Stimulated activated CD4-positive, alpha-beta T cell treated with anti-CD3 and anti-CD28 coated beads, Interleukin-12 subunit alpha, Interleukin-12 subunit beta, amount 100 ng/mL, for 24 hours (primary cell): ENCODE measurements at regions not wholly inside any gene's neighbourhood (a gene's known extent, or its start where the extent isn't known, plus 50 kb on each side); places are given as distances from the start of the nearest gene placed in this dataset.
A peak's percentile ranks its signal among the peaks of the same experiment; 100 is the strongest.
"Not testable (repeated sequence)": the region's sequence is repeated elsewhere in the genome, so short reads cannot be mapped to it uniquely, and the experiment has no call there.

Experiments
- DNase-seq, 2 experiments: peaks; one replicate each; pipeline ENCODE4 v3.0.0-alpha.2; 2020; ENCODE audit warnings: low read depth in 2 of 2

DNA sequence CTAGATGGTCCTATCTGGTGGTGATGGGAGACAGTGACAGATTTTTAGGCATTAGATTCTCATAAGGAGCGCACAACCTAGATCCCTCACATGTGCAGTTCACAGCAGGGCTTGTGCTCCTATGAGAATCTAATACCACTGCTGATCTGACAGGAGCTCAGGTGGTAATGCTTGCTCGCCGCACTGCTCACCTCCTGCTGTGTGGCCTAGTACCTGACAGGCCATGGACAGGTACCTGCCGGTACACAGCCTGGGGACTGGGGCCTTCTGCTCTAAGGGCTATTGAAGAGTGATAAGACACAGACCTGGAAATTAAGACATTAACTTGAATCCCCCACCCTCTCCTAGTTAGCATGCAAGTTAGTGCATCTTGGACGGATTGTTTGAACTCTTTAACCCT lies 64.4 kb downstream of the KLRB1 start:
- DNase-seq: not testable (repeated sequence)

GRCh38 chr12:9542827-9543226 lies 64.9 kb downstream of the KLRB1 start:
- not testable (repeated sequence) for DNase-seq

GRCh38 chr12:9515925-9516324 lies 91.8 kb downstream of the KLRB1 start:
- DNase-seq: not testable (repeated sequence)

- DNase-seq: not testable (repeated sequence)
Measured at GRCh38 chr12:9512695-9513094, 95.0 kb downstream of the KLRB1 start.

- not testable (repeated sequence) for DNase-seq
Measured at GRCh38 chr12:9510392-9511011, 97.2 kb downstream of the KLRB1 start.

DNA sequence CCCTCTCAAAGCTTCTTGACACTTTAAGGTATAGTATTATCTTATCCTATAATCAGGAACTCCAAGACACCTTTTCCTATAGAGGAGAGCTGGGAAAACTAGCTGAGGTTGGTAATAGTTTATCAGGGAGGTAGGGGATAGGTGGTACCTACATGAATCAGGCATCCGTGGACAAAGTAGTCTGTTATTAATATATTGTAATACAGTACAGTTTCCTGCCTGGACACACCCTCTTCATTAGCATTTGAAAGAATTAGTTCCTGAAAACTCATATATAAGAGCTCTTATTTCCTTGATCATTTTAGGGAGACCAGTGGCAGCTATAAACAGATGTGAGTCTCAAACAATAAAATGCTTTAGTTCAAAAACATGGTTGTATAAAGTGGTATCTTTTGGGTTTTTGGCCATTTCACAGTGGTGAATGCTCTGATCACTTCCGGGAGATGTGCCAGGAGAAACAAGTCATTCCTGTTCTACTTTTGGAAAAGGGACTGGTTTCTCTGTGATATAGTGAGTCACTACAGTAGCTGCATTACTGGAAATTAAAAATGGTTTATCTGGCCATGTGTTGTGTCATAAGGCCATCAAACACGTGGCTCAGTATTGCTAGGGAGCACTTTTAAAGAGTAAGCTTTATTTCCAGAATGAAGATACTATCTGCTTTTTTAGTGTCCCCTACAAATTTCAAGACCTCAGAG lies 98.1 kb downstream of the KLRB1 start:
- DNase-seq: no peak

DNA sequence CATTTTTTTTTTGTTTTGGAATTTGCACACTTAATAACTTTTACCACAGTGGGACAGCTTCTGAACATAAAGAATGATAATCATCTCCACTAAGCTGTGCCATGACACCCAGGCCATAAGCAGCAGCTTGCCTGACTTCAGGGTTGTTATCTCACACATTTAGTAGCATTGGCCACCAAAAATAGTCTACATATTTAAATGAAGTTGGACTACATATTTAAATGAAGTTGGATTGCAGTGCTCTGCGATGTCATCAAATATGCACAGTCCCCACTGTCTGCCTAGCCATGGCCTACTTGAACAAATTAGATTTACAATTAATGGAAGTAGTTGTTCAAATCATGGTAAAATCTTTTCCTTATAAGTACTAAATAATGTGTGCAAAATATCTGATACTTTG lies 101.0 kb downstream of the KLRB1 start:
- no peak for DNase-seq

GRCh38 chr12:9503384-9503783 lies 104.3 kb downstream of the KLRB1 start:
- not testable (repeated sequence) for DNase-seq

DNA sequence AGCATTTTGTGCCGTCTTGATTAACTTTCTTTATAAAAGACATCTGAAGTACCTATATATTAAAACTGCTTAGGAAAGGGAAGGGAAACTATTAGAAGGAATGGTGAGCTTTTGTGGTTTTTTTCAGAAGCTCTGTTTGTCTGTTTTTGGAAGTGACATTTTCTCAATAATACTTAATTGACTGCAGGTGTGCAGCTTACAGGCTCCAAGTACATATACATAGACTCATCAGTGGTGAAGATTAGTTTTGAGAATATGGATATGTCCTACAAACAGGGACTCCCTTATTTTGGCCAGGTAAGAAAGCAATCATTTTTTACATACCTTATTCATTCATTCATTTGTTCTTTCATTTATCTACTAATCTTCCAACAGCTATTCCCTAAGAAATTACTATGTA lies 104.9 kb downstream of the KLRB1 start:
- DNase-seq: not testable (repeated sequence)

DNA sequence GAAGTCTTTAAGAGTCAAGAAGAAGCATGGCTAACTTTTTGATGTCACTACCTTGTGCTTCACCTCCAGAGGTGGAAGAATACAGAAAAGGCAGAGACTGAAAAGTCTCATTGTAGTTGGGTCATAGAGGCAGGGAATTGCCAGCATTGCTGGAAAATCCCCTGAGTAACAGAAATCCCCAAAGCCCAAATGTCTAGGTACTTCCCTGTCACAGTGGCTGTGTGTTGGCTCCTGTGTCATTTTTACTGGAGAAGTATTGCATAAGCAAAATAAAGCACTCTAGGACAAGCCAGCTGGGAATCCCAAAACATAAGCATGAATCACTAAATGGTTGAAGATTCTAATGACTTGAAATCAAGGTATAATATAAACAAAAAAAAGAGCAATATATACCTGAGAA lies 114.4 kb downstream of the KLRB1 start:
- not testable (repeated sequence) for DNase-seq

DNA sequence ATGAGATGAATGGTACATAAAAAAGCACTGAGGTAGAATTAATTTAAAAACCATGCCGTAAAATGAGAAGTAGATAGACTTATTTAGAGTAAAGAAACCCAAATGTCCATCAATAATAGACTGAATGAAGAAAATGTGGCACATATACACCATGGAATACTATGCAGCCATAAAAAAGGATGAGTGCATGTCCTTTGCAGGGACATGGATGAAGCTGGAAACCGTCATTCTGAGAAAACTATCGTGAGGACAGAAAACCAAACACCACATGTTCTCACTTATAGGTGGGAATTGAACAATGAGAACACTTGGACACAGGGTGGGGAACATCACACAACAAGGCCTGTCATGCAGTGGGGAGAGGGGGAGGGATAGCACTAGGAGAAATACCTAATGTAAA lies 126.4 kb downstream of the KLRB1 start:
- DNase-seq: not testable (repeated sequence)

- DNase-seq: not testable (repeated sequence)
Measured at GRCh38 chr12:9474197-9474596, 133.5 kb downstream of the KLRB1 start.

DNA sequence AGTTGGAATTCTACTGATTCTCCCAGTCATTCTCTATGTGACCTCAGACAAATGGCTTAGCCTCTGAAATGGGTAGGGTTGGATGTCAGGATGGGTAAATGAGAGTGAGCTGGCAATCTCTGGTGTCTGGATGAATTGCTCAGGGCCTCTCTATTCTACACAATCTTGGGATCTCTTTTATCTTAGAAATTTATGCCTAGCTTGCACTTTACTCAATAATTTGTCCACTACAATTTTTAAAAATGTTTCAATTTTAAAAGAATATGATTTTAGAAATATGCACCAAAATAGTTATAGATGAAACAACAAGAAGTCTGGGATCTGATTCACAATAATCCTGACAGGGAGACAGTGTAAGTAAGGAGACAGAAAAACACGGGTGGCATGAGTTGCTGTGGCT lies 134.1 kb downstream of the KLRB1 start:
- not testable (repeated sequence) for DNase-seq

DNA sequence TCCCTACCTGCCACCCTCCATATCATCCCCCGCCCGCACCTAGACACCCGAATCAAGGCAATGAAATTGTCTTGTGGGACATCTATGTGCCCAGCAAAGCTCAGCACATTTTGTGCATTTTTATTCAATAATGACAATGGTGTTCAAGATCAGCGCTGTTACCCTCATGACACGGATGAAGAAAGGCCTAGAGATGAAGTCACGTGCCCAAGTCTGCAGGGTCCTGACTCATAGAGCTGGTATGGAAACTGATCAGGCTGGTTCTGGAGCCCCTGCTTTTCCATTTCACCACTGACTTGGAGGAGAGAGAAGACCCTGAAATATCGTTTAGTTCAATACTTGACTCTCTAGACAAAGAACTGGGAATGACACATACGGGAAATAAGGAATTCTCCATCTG lies 136.2 kb downstream of the KLRB1 start:
- DNase-seq: not testable (repeated sequence)

GRCh38 chr12:9470367-9470766 lies 137.3 kb downstream of the KLRB1 start:
- not testable (repeated sequence) for DNase-seq

GRCh38 chr12:9469956-9470355 lies 137.8 kb downstream of the KLRB1 start:
- DNase-seq: not testable (repeated sequence)

DNA sequence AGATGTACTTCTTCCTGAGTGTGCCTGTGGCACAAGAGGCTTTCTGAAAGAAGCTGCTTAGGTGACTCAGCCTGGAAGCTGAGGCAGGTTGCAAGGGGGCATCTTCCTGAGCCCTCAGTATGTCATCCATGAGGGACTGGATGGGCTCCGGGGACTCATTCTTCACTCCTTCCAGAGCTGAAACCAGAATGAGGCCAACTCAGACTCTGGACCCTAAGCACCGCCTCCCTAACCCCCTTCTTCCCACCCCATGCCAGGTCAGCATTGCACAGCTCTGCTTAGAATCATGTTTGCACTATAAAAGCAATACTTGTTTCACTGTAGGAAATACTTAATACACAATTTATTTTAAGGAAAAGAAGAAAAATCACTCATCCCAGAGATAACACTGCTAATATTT lies 138.3 kb downstream of the KLRB1 start:
- not testable (repeated sequence) for DNase-seq

DNA sequence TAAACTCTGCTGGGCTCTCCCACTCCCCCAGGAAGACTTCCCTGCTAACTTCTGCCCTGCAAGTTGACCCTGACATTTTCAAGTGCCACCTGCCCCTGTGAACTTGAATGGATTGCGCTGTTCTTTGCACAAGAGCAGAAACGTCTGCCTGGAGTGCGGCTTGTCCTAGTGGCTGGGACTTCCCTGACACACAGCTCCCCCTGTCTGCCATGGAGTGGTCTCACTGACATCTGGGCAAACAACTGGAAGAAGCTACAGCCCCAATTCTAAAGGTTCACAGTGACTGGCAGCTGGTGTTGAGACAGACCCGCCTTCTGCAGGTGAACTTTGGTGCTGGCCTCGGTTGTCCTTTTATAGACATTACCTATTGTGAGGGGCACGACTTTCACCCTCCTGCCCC lies 138.7 kb downstream of the KLRB1 start:
- peak in 1 of 2 experiments; percentile 25 for DNase-seq

- not testable (repeated sequence) for DNase-seq
Measured at GRCh38 chr12:9468144-9468543, 139.6 kb downstream of the KLRB1 start.

- DNase-seq: no peak
Measured at GRCh38 chr12:9464408-9464807, 143.3 kb downstream of the KLRB1 start.

DNA sequence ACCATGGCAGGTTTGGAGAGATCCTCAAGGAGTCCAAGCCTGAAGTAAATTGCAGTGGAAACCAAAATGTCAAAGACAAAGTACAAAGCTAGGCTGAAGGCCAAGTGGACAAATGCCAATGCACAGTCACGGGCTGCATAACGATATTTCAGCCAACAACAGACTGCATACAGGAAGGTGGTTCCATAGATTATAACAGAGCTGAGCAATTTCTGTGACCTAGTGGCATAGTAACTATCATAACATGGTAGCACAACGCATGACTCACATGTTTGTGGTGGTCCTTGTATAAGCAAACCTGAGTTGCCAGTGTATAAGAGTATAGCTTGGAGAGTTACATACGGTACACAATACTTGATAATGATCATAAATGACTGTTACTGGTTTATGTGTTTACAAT lies 152.2 kb downstream of the KLRB1 start:
- not testable (repeated sequence) for DNase-seq

DNA sequence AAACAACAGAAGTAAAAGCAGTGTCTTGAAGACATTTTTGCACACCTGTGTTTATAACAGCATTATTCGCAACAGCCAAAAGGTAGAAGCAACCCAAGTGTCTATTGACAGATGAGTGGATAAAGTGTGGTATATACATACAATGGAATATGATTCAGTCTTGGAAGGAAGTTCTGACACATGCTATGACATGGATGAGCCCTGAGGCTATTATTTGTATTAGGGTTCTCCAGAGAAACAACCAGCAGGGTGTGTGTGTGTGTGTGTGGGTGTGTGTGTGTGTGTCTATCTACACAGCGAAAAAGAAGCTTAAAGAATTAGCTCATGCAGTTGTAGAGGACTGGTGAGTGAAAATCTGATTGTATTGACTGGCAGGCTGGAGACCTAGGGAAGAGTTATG lies 153.7 kb downstream of the KLRB1 start:
- DNase-seq: not testable (repeated sequence)

DNA sequence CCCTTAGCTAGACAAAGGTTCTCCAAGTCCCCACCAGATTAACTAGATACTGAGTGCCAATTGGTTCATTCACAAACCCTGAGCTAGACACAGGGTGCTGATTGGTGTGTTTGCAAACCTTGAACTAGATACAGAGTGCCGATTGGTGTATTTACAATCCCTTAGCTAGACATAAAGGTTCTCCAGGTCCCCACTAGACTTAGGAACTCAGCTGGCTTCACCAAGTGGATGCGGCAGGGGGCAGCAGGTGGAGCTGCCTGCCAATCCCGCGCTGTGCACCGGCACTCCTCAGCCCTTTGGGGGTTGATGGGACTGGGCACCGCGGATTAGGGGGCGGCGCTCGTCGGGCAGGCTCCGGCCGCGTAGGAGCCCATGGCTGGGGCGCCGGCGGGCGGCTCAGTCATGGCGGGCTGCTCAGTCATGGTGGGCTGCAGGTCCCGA lies 157.6 kb downstream of the KLRB1 start:
- not testable (repeated sequence) for DNase-seq
